HL-60/S4 (cell line): ENCODE measurements at regions not wholly inside any gene's neighbourhood (a gene's known extent, or its start where the extent isn't known, plus 50 kb on each side); places are given as distances from the start of the nearest gene placed in this dataset.
"Not testable (repeated sequence)": the region's sequence is repeated elsewhere in the genome, so short reads cannot be mapped to it uniquely, and the experiment has no call there.

Source experiments
- in situ Hi-C: fragments of 300-500 bp; cut with MboI; formaldehyde crosslinking; loops from 2 replicates; pipeline ENCODE4 v1.14.3; 2022; ENCODE audit warnings: low sequenced_read_pairs

- in situ Hi-C loops = no loop called here
These were observed 162.2 kb upstream of the SETMAR start for GRCh38 chr3:4140921-4141320.

GRCh38 chr3:4147556-4148118 lies 155.5 kb upstream of the SETMAR start:
- in situ Hi-C loops = no loop called here

- in situ Hi-C loops = no loop called here
These were observed 153.9 kb upstream of the SETMAR start for GRCh38 chr3:4149296-4149695.

- in situ Hi-C loops = no loop called here
These were observed 152.4 kb upstream of the SETMAR start for GRCh38 chr3:4150816-4151215.

- in situ Hi-C loops = no loop called here
These were observed 151.3 kb upstream of the SETMAR start for GRCh38 chr3:4151859-4152258.

GRCh38 chr3:4153771-4154170 lies 149.4 kb upstream of the SETMAR start:
- in situ Hi-C loops = no loop called here

GRCh38 chr3:4158329-4158728 lies 144.8 kb upstream of the SETMAR start:
- in situ Hi-C loops = no loop called here

- in situ Hi-C loops = no loop called here
These were observed 141.1 kb upstream of the SETMAR start for GRCh38 chr3:4162096-4162495.

GRCh38 chr3:4163011-4163410 lies 140.2 kb upstream of the SETMAR start:
- in situ Hi-C loops = no loop called here

- in situ Hi-C loops = no loop called here
These were observed 136.6 kb upstream of the SETMAR start for GRCh38 chr3:4166540-4166939.

- in situ Hi-C loops = not testable (repeated sequence)
These were observed 135.9 kb upstream of the SETMAR start for GRCh38 chr3:4167230-4167629.

GRCh38 chr3:4174791-4175190 lies 128.4 kb upstream of the SETMAR start:
- in situ Hi-C loops = no loop called here

GRCh38 chr3:4191971-4192370 lies 111.2 kb upstream of the SETMAR start:
- in situ Hi-C loops = no loop called here

GRCh38 chr3:4195006-4195405 lies 108.2 kb upstream of the SETMAR start:
- in situ Hi-C loops = no loop called here

GRCh38 chr3:4196506-4197147 lies 106.5 kb upstream of the SETMAR start:
- in situ Hi-C loops = no loop called here

- in situ Hi-C loops = no loop called here
These were observed 105.5 kb upstream of the SETMAR start for GRCh38 chr3:4197670-4198069.

- in situ Hi-C loops = no loop called here
These were observed 104.7 kb upstream of the SETMAR start for GRCh38 chr3:4198491-4198890.

- in situ Hi-C loops = not testable (repeated sequence)
These were observed 98.4 kb upstream of the SETMAR start for GRCh38 chr3:4204776-4205175.

GRCh38 chr3:4207672-4208071 lies 95.5 kb upstream of the SETMAR start:
- in situ Hi-C loops = no loop called here

GRCh38 chr3:4208556-4208955 lies 94.6 kb upstream of the SETMAR start:
- in situ Hi-C loops = no loop called here

GRCh38 chr3:4211610-4212009 lies 91.6 kb upstream of the SETMAR start:
- in situ Hi-C loops = no loop called here

- in situ Hi-C loops = not testable (repeated sequence)
These were observed 89.7 kb upstream of the SETMAR start for GRCh38 chr3:4213420-4213819.

GRCh38 chr3:4216974-4217373 lies 86.2 kb upstream of the SETMAR start:
- in situ Hi-C loops = not testable (repeated sequence)
